ENCODE measurements at regions not wholly inside any gene's neighbourhood (a gene's known extent, or its start where the extent isn't known, plus 50 kb on each side); places are given as distances from the start of the nearest gene placed in this dataset.

GRCh38 chr2:104049438-104049837 is 804.5 kb upstream of the POU3F3 start:
- no peak for DNase-seq

DNA sequence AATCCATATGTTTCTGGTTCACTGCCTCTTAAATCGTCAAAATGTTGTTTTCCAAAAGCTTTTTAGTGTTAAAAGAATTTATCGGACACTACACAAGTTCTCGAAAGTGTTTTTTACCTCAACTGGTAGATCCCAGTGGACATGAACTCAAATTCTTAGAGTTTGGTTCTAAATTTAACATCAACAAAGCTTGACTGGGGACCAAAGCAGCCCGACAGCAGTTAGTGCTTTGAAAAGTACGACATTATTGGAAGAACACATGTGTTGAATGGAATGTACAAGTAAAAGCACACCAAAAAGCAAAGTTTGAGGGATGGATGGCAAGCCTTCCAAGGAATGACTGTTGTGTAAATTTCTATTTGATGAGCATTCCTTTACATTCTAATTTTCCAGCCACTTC is 803.9 kb upstream of the POU3F3 start:
- DNase-seq: no peak

DNA sequence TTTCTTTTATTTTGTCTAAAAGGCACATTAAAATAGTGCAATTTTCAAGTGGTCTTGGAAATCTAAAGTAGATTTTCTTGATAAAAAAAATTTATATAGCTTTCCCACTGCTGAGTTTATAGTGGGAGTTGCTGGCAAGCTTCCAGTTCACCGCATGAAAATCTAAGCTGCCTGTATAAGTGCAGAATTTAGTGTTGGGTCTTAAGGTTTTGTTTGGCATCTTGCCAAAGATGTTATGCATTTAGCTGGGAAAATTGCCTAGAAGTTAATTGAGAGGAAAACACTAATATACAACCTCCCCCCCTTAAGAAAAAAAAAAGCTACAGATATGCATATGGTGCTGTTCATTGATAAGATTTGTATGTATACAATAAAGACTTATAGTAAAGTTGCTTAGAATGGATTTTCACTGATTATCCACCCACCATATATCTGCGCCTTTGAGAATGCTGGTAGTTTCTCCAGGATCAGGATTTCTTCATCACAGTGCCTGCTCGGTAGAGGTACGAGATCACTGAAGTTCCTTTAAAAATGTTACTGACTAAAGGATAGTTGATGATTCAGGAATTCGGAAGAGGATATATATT is 803.2 kb upstream of the POU3F3 start:
- DNase-seq: no peak

GRCh38 chr2:104051766-104052165 is 802.1 kb upstream of the POU3F3 start:
- DNase-seq: no peak

DNA sequence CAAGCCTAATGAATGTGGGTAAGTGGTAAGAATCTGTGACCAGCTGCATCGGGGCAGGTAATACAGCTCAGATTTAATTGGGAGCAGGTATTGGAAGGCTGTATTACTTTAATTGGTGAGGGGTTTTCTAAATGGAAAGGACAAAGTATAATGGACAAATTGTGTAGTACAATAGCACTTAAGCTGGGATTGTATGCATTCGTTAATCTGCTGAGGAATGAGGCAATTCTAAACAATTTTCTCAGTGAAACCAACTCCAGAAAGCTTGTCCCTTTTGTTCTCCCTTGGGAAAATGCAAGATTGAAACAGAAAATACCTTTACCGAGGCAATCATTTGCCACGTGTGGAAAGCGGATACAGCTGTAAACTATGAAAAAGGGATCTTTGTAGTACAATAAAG is 801.6 kb upstream of the POU3F3 start:
- DNase-seq: no peak

DNA sequence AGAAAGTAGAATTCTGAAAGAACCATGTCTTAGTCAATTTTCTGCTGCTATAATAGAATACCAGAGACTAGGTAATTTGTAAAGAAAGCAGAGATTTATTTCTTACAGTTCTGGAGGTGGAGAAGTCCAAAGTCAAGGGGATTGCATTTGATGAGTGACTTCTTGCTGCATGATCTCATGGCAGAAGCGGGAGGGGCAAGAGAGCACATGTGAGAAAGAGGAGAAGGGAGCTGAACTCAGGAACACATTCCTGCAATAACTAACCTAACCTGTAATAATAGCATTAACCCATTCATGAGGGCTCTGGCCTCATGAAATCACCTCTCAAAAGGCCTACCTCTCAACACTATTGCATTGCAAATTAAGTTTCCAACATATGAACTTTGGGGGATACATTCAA is 797.5 kb upstream of the POU3F3 start:
- DNase-seq: no peak

- no peak for DNase-seq
Measured at GRCh38 chr2:104068665-104069064, 785.2 kb upstream of the POU3F3 start.

GRCh38 chr2:104077573-104077972 is 776.3 kb upstream of the POU3F3 start:
- DNase-seq: no peak

- DNase-seq: no peak
Measured at GRCh38 chr2:104078431-104079157, 775.3 kb upstream of the POU3F3 start.

DNA sequence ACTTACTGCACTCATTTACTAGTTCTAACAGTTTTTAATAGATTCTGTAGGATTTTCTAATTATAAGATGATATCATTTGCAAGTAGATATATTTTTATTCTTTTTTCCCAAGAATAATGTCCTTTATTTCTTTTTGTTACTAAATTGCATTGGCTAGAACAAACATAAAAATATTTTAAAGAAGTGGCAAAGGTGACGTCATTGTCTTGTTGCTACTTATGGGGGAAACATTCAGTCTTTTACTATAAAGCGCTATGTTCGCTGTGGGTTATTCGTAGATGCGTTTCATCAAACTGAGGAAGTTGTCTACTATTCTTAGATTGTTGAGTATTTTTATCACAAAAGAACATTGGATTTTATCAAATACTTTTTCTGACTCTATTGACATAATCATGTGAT is 765.2 kb upstream of the POU3F3 start:
- DNase-seq: no peak

- no peak for DNase-seq
Measured at GRCh38 chr2:104090407-104090806, 763.5 kb upstream of the POU3F3 start.

DNA sequence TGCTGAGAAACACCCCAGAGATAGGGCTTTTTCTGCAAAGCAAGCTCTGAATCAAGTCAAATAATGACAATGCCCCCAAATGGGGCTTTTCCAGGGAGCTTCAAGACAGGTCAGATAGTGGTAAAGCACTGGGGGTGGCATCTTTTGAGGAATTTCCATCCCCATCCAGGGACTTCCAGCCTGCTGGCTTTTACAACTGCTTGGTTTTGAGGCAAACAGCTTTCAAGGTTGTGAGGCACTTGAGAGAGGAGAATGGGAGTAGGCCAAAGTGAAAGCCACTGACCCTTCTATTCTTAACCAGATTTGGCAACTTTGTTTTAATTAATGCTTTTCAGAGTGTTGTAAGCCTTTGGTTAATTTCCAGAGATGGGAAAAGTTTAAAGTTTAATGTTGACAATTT is 762.0 kb upstream of the POU3F3 start:
- DNase-seq: no peak

DNA sequence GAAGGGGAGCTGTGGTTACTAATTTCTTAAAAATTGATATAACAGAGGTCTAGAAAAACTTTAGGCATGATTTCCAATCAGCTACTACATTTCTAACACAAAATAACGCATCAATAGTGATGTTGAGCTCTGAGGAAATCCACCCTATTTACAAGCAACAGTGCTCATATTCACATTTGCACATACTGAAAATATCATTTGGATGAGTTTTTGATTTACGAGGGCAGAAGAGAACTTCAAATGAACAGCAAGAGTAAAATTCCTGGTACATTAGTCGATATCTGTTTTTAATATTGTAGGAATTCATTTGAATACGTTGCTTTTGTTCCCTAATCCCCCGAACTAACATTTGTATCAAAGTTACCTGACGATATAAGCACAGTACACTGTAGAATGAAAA is 761.0 kb upstream of the POU3F3 start:
- DNase-seq: no peak

GRCh38 chr2:104102615-104103014 is 751.3 kb upstream of the POU3F3 start:
- no peak for DNase-seq

DNA sequence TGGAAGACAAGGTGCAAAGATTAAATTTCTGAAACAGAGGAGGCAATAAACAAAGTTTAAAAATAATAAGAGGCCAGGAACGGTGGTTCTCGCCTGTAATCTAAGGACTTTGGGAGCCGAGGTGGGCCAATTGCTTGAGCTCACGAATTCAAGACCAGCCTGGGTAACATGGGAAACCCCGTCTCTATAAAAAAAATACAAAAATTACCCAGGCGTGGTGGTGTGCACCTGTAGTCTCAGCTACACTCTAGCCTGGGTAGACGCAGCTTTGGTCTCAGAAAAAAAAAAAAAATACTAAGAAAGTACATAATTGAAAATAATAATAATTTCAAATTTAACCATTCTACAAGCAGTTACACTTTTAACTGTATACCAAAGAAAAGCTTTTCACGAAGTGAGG is 744.6 kb upstream of the POU3F3 start:
- DNase-seq: no peak

- no peak for DNase-seq
Measured at GRCh38 chr2:104118889-104119288, 735.0 kb upstream of the POU3F3 start.

DNA sequence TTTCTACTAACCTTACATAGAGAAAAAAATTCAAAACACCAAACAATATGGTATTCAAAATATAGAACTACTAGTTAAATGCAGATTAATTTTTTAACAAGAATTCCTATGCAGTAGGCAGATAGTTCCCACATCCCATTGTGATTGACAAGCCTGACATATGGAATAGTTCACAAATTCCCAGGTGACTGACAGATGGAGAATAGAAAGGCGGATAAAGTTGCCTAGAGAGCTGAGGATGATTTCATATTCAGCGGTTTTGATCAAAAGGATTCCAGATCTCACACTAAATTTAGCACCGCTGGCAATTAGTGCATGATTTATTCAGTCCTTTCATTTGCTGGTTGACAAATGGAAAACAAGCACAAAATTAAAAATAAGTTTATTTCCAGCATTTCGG is 733.7 kb upstream of the POU3F3 start:
- DNase-seq: no peak

- no peak for DNase-seq
Measured at GRCh38 chr2:104125096-104125495, 728.8 kb upstream of the POU3F3 start.

DNA sequence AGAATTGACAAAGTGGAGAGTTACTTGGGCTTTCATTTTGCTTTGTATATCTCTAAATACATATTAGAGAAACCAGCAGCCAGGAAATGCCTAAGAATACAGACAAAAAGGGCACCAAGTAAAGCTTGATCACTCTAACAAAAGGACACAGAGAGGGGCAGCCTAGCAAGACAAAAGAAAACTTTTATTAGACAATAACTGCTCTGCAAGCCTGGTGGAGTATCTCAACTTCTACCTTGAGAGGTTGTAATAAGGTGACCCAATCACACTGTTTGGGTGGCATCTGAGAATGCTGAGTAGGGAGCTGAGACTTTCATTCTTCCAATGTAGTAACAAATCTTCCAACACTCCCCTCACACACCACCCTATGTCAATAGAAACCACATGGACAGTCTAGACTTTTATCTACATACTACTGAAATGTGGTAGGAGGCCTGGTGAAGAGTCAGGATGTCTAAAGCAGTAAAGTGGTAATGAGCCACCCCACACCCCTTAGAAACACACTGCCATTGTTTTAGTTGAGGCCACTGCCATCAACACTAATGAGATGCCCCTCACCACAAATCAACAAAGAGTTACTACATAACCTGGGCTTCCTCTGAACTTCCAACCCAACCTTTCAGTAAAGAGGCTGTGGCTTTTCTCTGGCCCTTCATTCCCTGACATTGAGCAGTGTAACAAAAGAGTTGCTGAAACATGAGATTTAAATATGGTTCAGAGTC is 726.7 kb upstream of the POU3F3 start:
- no peak for DNase-seq

DNA sequence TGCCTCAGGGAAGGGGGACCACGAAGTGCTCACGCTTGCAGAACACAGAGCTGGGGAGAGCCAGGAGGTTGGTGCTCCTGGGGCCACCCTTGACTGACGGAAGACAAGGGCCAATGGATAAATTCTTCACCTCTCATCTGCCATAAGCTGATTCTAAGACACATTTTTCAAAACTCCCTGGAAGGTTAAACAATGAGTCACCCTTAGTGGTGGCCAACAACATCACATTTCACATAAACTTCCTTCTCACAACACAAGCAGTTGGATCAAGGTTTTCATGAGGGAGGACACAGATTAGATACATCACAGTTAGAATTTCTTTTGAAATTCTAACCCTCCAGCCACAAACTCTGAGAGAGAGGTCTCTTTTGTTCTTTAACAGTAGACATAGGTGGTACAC is 713.6 kb upstream of the POU3F3 start:
- no peak for DNase-seq

GRCh38 chr2:104158191-104158590 is 695.7 kb upstream of the POU3F3 start:
- DNase-seq: no peak

- no peak for DNase-seq
Measured at GRCh38 chr2:104163611-104164130, 690.2 kb upstream of the POU3F3 start.

DNA sequence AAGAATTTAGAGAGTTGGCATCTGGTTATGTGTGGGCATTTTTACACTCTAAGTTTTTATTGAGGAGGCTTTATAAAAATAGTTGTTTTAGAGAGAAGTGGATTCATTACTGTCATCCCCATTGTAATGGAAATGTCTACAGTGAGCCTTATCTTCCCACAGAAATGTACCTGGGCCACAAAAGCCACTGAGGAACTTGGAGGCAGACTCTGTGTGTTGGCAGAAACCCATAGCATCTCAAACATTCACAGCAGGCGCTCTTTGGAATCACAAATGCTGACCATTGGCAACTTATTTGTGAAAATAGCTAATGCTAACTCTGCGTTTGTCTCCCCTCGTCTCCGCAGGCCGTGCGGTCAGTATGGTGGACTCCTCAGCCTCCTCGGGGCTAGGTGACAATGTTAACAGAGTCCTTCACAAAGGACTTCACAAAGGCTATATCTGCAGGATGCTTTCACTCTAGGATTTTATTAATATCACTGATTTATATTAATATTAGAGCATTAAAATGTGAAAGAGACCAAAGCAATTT is 689.1 kb upstream of the POU3F3 start:
- DNase-seq: no peak

- no peak for DNase-seq
Measured at GRCh38 chr2:104177179-104177578, 676.7 kb upstream of the POU3F3 start.
